Thyroid gland (tissue), 4 donors: ENCODE measurements at regions not wholly inside any gene's neighbourhood (a gene's known extent, or its start where the extent isn't known, plus 50 kb on each side); places are given as distances from the start of the nearest gene placed in this dataset.

Experiments
- POLR2A ChIP-seq, 2 donors: fragments of 450-650 bp; IDR thresholded peaks; one replicate each; pipeline ENCODE4 v1.6.1; 2017; ENCODE audit warnings: antibody characterized with exemption in 2 of 2, mild to moderate bottlenecking in 2 of 2, moderate library complexity in 1 of 2
- TF ChIP-seq, protein P1 (sequence below), 6 experiments: fragments of 200-600 bp in 3 of 6; fragments of 450-650 bp in 3 of 6; sonication (generic) in 3 of 6; IDR thresholded peaks; one replicate each; pipeline ENCODE4 v1.5.1; 2016 to 2019; ENCODE audit warnings: antibody characterized with exemption in 6 of 6, mild to moderate bottlenecking in 2 of 6, inconsistent platforms in 1 of 6, moderate library complexity in 1 of 6

DNA sequence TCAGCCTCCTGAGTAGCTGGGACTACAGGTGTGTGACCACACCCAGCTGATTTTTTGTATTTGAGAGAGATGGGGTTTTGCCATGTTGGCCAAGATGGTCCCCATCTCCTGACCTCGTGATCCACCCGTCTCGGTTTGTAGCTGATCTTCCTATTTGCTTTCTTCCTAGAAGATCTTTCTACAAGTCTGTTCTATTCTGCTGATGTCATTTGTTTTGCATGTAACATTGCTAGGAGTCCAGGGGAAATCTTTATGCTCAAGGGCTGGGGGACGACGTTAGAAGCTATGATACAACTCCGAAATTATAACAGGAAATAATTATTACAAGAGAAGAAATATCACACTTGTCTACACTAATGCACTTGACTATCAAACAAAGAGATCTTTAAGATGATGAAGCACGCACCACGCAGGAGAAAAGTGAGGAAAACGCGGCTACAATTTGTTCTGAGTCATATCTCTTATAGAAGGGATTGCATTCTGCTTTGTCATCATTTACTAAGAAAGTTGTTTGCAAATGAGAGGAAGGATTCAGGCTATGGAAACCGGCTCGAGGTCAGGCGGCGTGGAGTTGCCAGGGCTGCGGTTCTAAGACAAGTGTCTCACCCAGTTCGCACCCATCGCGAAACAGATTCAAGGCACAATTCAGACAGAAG lies 103.0 kb upstream of the CARD11 start:
- no peak for TF ChIP-seq POLR2A (IDR thresholded peaks at IDR 0.05)
- TF ChIP-seq, protein P1, sequence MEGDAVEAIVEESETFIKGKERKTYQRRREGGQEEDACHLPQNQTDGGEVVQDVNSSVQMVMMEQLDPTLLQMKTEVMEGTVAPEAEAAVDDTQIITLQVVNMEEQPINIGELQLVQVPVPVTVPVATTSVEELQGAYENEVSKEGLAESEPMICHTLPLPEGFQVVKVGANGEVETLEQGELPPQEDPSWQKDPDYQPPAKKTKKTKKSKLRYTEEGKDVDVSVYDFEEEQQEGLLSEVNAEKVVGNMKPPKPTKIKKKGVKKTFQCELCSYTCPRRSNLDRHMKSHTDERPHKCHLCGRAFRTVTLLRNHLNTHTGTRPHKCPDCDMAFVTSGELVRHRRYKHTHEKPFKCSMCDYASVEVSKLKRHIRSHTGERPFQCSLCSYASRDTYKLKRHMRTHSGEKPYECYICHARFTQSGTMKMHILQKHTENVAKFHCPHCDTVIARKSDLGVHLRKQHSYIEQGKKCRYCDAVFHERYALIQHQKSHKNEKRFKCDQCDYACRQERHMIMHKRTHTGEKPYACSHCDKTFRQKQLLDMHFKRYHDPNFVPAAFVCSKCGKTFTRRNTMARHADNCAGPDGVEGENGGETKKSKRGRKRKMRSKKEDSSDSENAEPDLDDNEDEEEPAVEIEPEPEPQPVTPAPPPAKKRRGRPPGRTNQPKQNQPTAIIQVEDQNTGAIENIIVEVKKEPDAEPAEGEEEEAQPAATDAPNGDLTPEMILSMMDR (IDR thresholded peaks at IDR 0.05): no peak
